ENCODE measurements at regions not wholly inside any gene's neighbourhood (a gene's known extent, or its start where the extent isn't known, plus 50 kb on each side); places are given as distances from the start of the nearest gene placed in this dataset.

GRCh38 chr20:6614836-6615235 is 152.7 kb upstream of the BMP2 start:
- TF ChIP-seq CTCF (IDR thresholded peaks at IDR 0.05; ENCODE audit: low read depth, low read length) (no peak), POLR2A (IDR thresholded peaks at IDR 0.05; ENCODE audit: extremely low read depth, insufficient read length) (no peak), MYC (IDR thresholded peaks at IDR 0.05; ENCODE audit: low read depth, low read length) (no peak), MAX (IDR thresholded peaks at IDR 0.05; ENCODE audit: low read depth, low read length) (no peak)
- no peak overlapping the region for H3K4me3 ChIP-seq (ENCODE audit: low read depth, low read length)
- DNase-seq (ENCODE audit: low read depth) = peak; percentile 70

GRCh38 chr20:6613280-6613861 is 154.1 kb upstream of the BMP2 start:
- TF ChIP-seq CTCF (IDR thresholded peaks at IDR 0.05; ENCODE audit: low read depth, low read length) (no peak), MYC (IDR thresholded peaks at IDR 0.05; ENCODE audit: low read depth, low read length) (no peak), MAX (IDR thresholded peaks at IDR 0.05; ENCODE audit: low read depth, low read length) (no peak), POLR2A (IDR thresholded peaks at IDR 0.05; ENCODE audit: extremely low read depth, insufficient read length) (no peak)
- DNase-seq (ENCODE audit: low read depth) = peak; percentile 65
- no peak overlapping the region for H3K4me3 ChIP-seq (ENCODE audit: low read depth, low read length)

- DNase-seq (ENCODE audit: low read depth) = no peak
- TF ChIP-seq MYC (IDR thresholded peaks at IDR 0.05; ENCODE audit: low read depth, low read length) (no peak), POLR2A (IDR thresholded peaks at IDR 0.05; ENCODE audit: extremely low read depth, insufficient read length) (no peak), MAX (IDR thresholded peaks at IDR 0.05; ENCODE audit: low read depth, low read length) (no peak), CTCF (IDR thresholded peaks at IDR 0.05; ENCODE audit: low read depth, low read length) (no peak)
Observed at GRCh38 chr20:6612606-6612923, 154.9 kb upstream of the BMP2 start.

GRCh38 chr20:6611911-6612605 is 155.4 kb upstream of the BMP2 start:
- peak; percentile 88 for DNase-seq (ENCODE audit: low read depth)
- TF ChIP-seq CTCF (IDR thresholded peaks at IDR 0.05; ENCODE audit: low read depth, low read length) = no peak
- peak; percentile 74 for TF ChIP-seq MAX (IDR thresholded peaks at IDR 0.05; ENCODE audit: low read depth, low read length)

More at GRCh38 chr20:6612606-6612923, 154.9 kb upstream of the BMP2 start:
- no peak overlapping the region for H3K4me3 ChIP-seq (ENCODE audit: low read depth, low read length)

GRCh38 chr20:6606651-6607050 is 160.8 kb upstream of the BMP2 start:
- H3K4me3 ChIP-seq (ENCODE audit: low read depth, low read length) = no peak overlapping the region
- no peak for TF ChIP-seq POLR2A (IDR thresholded peaks at IDR 0.05; ENCODE audit: extremely low read depth, insufficient read length)
- TF ChIP-seq MYC (IDR thresholded peaks at IDR 0.05; ENCODE audit: low read depth, low read length) = no peak
- no peak for TF ChIP-seq CTCF (IDR thresholded peaks at IDR 0.05; ENCODE audit: low read depth, low read length)
- TF ChIP-seq MAX (IDR thresholded peaks at IDR 0.05; ENCODE audit: low read depth, low read length) = no peak
- peak; percentile 92 for DNase-seq (ENCODE audit: low read depth)

More at GRCh38 chr20:6611911-6612605, 155.4 kb upstream of the BMP2 start:
- peak overlapping the region; percentile 3 for H3K4me3 ChIP-seq (ENCODE audit: low read depth, low read length)

All from NB4 (cell line).